GM18870 (cell line): ENCODE measurements at regions not wholly inside any gene's neighbourhood (a gene's known extent, or its start where the extent isn't known, plus 50 kb on each side); places are given as distances from the start of the nearest gene placed in this dataset.

Experiments
- ATAC-seq: cut with Tn5 transposase; IDR thresholded peaks from one replicate; pipeline ENCODE4 v1.9.1; 2021; ENCODE audit warnings: moderate library complexity; ENCODE audit not compliant: unreplicated experiment

- ATAC-seq: peak; percentile 37
Observed at GRCh38 chr6:26196846-26197635, 109.8 kb downstream of the HFE start.

- ATAC-seq: no peak
Observed at GRCh38 chr6:26197636-26197932, 110.4 kb downstream of the HFE start.

GRCh38 chr6:26197933-26198721 lies 110.9 kb downstream of the HFE start:
- no peak for ATAC-seq

- no peak for ATAC-seq
Observed at GRCh38 chr6:26198722-26199056, 111.5 kb downstream of the HFE start.

GRCh38 chr6:26199057-26199772 lies 112.0 kb downstream of the HFE start:
- ATAC-seq: peak; percentile 64

- ATAC-seq: no peak
Observed at GRCh38 chr6:26199773-26200764, 112.8 kb downstream of the HFE start.

GRCh38 chr6:26200918-26201721 lies 113.9 kb downstream of the HFE start:
- no peak for ATAC-seq

GRCh38 chr6:26202201-26202611 lies 115.0 kb downstream of the HFE start:
- ATAC-seq: no peak

GRCh38 chr6:26202811-26203583 lies 115.8 kb downstream of the HFE start:
- ATAC-seq: no peak

GRCh38 chr6:26204332-26205160 lies 117.3 kb downstream of the HFE start:
- peak; percentile 37 for ATAC-seq

GRCh38 chr6:26205161-26205624 lies 118.0 kb downstream of the HFE start:
- peak; percentile 18 for ATAC-seq

GRCh38 chr6:26205625-26206574 lies 118.7 kb downstream of the HFE start:
- ATAC-seq: no peak

- ATAC-seq: no peak
Observed at GRCh38 chr6:26206868-26207801, 119.9 kb downstream of the HFE start.

GRCh38 chr6:26211963-26212362 lies 124.7 kb downstream of the HFE start:
- no peak for ATAC-seq

GRCh38 chr6:26213334-26214075 lies 126.3 kb downstream of the HFE start:
- ATAC-seq: no peak
